Dermis blood vessel endothelial cell (primary cell): ENCODE measurements at regions not wholly inside any gene's neighbourhood (a gene's known extent, or its start where the extent isn't known, plus 50 kb on each side); places are given as distances from the start of the nearest gene placed in this dataset.
"Not testable (repeated sequence)": the region's sequence is repeated elsewhere in the genome, so short reads cannot be mapped to it uniquely, and the experiment has no call there.

ENCODE experiments used
- DNase-seq: peaks from one replicate; pipeline ENCODE4 v3.0.0; 2010

DNA sequence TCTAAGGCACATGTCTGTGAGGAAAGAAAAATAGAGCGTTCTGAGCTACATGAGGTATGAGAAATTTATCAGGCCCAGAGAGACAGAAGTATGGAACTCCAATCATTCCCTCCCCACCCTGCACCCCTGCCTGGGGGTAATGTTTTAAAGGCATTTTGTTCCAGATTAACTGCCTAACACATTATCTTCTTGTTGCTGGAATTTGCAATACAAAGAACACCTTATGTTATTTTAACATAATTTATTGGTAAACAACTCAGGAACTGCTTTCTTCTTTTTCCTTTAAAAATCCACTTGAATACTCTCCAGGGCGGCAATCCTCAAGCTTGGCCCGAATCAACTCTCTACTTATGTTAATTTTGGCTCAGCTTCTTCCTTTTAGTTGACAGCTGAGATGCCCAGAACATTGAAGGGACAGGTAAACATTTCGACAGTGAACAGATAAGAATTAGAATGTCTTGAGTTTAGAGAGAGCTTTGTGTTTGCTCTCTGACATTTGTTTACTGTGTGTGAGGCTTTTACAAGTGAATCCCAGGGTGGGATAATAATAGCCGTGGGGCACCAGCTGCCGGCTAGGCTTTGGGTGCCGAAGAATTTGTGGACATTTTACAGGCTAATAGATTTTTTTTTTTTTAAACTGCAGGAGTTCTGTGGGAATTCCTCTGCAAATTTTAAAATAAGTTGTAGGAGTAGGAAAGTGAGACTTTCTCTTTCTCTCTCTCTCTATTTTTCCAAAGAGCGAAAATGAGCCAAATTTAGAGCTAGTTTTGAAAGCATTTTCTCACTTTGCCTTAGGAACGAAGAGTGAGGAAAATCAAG, 96.4 kb upstream of the TAF11L2 start:
- DNase-seq = no peak

DNA sequence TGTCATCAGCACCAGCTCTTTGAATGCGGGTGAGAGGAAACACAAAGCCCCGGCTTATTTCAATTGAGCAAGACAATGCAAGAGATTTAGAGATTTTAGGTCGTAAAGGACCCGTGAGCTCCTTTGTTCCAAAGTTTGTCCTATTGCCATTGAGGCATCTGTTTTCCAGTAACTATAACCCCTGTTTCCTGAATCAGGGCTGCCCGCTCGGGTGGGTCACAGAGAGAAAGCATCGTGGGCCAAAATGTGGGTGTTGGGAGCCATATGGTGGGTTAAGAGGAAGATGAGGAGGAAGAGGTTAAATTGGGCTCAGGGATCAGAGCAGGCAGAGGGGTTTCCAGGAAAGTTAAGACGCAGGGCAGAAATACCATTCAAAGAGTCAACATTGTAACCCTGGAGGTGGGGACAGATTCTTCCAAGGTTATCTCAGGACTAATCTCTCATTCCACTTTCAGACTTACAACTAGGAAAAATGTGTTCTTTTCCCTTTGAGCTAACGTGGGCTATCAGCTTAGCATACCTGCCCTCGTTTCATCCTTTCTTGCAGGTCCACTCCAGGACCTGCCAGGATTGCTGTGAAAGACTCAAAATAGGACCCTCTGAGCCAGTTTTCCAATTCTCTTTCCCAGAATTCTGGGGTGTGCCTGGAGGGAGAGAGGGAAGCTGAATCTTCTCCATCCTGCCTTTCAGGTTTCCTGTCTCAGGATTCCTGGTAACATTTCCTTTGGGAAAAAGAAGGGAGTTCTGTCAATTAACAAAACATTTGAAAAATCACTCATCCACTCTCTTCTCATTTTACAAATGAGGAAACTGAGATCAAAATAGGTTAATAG, 95.5 kb upstream of the TAF11L2 start:
- DNase-seq = no peak

DNA sequence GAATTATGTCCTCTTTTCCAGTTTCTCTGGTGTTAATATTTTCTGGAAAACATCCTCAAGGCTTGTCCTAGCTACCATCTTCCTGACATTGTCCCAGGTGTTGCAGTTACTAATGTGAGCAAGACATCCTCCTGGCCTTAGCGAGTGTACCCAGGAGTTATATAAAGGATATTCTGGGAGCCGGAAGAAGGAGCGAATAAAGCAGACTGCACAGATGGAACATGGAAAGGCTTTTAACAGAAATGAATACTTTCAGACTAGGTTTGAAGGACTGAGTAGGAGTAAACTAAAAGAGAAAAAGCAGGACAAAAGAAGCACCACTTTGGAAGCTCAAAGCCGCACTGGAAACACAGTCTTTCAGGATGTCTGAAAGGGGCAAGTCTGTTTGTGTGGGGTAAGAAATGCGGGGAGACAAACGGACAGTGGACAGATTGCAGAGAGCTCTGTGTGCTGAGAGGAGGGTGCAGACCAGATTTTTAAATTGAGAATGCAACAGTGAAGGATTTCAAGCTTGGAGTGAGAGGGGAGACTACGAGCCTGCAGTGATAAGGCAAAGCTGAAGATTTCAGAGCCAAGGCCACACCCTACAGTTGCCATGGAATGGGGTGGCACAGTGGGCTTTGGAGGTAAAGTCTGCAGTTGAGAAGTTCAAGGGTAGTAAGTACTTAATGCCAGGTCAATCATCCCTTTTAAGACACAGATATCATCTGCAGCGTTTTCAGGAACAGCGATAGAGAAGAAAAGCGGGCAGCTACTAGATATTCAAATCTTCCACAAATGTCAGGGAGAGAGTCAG, 94.1 kb upstream of the TAF11L2 start:
- no peak for DNase-seq

DNA sequence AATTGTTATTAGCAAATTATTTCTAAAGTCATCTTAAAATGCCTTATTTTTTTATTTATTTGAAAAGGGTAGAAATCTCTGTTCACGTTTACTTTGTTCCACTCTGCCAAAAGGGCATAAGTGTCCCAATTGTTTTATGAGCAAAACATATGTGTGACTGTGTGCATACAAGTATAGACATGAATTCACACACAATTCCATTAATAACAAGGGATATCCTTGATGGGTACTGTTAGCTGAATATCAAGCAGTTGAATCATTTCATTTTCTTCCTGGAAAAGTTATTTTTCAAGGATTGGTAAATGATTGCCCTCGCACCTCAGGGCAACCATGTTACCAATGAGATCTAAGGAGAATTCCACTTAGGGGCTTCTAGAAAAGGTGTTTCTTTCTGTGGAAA, 92.1 kb upstream of the TAF11L2 start:
- no peak for DNase-seq

DNA sequence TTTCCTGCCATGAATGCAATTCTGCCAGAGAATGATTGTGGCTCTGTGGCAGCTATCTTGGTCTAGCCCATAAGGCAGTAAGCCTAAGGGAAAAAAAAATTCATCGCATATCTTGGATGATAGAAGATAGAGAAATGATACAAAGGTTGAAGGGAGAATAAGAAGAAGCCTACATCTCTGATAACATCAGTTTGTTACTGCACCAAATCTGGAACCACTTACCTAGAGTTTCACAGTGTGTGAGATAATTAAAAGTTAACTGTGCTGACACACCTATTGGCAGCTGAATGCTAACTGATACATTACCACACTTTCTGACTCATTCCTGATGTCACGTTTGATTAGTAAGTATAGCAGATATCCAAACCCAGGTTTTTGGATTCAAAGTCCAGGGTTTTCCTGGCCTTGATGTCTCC, 91.6 kb upstream of the TAF11L2 start:
- no peak for DNase-seq

DNA sequence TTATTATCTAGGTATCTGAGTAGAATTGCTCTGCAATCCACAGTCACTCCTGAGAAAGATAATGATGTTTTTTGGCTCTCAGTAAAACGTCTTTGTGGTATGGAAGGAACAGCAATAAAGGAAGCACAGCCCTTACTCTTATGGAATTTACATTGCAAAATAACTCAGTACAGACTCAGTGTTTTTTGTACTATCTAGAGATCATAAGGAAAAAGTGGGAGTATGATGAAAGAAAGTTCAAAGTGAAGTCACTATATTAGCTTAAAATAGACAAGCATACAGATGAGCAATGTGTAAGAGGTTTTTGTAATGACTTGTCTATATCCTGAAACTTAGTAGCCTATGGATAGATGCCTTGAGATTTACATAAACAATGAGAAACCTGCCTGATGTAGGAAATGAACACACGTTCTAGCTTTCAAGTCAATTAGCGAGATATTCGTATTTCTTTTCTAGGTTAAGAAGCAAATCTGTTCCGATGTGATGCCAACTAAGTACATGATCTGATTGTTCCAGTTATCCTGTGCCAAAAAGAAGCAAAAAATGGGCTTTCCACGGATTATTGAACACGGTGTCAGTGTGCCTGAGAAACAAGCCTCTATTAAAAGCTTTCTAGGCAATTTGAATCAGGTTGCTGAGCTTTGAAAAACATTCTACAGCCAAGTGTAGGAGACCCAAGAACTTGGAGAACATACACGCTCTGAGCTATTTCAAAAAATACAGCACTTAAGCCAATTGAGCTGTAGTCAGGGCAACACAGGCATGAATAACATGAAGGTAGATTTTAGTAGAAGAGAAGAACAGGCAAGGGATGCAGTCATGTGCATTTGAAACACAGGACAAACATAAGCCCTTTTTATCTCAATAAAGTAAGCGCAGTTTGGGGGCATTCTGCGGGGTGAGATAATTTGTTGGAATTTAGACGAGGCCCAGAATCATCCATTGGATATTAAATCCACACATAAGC, 86.3 kb upstream of the TAF11L2 start:
- DNase-seq = no peak

DNA sequence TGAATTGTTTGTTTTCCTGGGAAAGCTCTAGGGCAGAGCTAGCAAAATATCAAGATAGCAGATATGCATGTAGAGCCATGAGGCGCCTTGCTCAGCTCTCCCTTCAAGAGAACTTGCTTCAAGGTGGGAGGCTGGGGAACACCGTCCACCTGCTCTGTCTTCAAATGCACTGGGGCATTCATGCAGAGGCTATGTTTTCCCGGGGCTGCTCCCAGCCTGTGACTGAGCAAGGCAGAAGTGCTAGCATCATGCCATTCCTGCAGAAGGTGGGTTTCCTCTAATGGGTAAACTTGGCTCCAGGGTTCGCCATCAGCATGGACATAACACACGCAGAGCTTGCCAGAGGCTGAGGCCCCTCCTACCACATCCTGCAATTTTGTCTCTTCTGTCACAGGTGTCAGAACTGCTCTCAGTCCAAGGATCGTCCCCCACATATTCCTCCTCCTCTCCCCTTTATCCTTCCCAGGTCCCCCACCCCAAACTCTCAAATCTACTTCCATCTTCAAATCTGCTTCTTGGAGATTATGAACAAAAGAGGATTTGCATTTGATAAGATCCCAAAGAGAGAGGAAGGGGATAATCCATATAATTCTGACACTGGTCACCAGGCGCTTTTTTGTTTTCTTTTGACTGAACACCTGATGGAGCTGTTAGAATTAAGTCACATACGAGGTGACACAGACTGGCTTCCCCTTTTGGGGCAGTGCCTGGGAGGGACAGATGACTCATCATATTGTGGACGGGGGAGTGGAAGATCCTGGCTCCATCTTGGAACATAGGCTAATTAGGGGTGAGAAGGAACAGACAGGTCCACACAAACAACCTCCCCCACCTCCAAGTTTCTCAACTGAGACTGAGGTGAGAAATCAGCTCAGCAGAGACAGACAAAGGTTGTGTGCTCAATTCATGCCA, 85.0 kb upstream of the TAF11L2 start:
- DNase-seq = no peak

DNA sequence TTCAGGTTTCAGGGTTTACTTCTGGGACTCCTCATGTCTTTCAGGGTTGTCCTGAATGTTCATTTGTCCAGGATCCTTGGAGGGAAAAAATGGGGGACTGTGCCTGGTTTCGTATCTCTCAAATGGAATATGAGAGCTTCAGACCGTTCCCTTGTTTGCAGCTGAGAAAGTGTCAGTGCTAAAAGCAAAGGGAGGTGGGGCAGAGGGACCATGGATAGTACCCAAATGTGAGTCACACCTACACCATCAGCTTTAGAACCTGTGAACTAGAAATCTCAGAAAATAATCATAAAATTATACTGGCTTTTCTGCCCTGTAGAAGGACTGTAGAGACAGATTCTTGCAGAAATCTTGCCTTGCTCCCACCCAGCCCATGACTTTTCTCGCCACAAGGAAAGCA, 84.3 kb upstream of the TAF11L2 start:
- no peak for DNase-seq

DNA sequence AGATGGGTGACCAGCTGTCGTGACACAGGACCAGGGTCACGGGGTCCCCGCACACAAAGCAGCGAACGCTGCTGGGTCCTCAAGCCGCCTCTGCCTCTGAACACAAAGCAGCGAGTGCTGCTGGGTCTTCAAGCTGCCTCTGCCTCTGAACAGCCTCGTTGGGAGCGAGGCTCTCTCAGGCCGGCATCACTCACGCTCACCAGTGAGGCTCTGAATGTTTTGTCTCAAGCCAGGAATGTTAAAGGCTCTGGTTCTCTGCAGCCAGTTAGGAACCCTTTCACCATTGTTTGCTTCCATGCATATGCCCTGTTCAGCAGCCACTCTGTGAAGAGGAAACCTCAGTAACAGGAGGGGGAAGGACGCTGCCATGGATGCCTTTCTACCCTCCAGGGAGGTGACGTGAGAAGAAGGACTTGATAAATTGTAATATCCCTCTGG, 82.7 kb upstream of the TAF11L2 start:
- no peak for DNase-seq

DNA sequence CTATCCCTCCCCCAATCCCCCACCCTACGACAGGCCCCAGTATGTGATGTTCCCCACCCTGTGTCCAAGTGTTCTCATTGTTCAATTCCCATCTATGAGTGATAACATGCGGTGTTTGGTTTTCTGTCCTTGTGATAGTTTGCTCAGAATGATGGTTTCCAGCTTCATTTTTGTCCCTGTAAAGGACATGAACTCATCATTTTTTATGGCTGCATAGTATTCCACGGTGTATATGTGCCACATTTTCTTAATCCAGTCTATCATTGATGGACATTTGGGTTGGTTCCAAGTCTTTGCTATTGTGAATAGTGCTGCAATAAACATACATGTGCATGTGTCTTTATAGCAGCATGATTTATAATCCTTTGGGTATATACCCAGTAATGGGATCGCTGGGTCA, 81.7 kb upstream of the TAF11L2 start:
- DNase-seq = not testable (repeated sequence)

DNA sequence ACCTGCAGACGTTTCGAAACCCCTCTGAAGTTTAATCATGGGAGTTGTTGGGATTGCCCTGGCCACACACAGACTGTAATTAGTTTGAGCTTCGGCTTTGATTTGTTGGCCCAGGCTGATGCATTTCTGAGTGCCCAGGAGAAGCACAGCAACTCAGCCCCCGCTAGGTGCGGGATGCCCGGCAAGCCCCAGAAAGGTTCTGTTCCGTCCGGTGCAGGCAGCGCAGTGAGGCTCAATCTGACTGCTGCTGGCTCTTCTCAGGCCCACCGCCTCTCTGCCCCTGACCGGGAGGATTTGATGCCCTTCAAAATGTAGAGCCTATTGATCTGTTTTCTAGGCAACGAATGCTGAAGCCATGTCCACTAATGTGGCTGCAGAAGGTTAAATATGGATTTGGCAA, 73.4 kb upstream of the TAF11L2 start:
- no peak for DNase-seq

DNA sequence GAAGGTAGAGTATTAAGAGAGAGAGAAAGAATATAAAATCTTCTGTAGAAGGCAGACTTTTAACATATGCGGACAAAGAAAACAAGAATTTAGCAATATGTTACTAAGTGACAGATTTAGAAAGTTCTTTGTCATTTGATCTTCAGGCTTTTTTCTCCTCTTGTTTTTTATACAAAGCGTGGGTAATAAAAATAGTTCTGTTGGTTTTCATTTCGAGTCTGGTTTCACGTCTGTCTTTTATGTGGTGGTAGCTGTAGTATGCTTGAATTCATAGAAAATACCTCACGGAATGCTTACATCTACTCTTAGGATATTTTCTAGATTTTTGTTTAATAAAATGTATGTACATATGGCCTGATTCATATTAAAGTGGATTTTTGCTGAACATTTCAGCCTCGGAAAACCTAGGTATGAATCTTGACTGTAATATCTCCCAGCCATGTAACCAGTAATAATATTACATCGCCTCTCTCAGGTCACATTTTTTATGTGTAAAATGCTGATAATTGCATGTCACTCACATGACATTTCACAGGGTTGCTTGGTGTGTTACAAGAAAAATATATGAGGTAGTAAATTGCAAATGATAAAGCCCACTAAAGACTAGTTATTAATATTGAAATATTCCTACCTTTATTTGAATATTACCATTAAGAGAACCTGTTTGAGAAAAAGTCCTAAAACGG, 72.5 kb upstream of the TAF11L2 start:
- no peak for DNase-seq

DNA sequence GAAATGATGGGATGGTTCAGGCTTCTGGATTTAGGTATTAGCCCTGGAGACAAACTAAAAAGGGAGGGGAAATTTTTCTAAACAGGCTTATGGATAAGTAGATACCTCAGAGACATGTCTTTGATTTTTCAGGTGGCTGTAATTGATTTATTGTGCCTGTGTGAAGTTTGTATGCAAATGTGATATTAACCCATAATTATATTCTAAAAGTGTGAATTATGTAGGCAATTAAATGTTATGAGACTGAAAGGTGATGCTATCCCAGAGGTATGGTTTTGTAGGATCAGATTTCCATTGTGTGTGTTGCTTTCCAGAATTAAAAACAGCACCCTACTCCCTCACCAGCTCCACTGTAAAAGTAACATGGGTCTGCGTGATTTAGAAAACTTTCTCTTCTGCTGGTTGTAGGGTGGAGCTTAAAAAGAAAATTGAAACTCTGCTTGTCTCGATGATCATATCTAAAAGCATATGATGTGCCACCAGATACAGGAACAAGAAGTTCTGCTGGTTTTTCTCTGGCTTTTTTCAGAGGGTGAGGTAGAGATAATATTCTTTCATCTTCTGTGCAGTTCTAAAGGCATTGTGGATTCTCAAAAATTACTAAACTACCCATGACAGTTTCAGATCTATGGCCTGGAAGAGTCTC, 71.8 kb upstream of the TAF11L2 start:
- DNase-seq = no peak

DNA sequence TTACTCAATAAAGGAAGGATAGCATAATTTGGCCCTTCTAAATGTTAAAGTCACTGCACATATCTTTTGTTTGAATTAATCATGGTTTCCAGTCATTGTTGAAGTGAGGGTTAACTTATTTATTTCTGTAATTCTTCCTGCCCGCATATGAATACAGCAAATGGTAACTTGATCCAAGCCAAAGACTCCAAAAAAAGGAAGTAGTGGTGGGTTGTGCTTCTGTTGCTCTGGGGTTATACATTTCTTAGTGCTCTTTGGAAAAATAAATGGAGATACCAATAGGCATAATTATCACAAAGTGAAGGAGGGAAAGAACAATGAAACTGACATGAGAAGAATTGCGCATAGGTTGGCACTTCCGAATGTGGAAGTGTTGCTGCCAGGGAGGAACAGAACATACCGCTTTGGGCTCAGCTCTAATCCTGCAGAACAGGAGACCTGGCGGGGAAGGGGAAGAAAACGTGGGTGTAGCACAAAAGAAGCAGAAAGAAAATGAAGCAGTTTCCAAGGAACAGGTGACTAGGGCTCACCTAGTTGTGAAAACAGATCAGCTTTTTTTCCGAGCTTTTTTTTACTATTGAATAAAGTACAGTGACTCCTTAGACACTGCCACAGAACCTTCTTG, 69.7 kb upstream of the TAF11L2 start:
- DNase-seq = no peak

DNA sequence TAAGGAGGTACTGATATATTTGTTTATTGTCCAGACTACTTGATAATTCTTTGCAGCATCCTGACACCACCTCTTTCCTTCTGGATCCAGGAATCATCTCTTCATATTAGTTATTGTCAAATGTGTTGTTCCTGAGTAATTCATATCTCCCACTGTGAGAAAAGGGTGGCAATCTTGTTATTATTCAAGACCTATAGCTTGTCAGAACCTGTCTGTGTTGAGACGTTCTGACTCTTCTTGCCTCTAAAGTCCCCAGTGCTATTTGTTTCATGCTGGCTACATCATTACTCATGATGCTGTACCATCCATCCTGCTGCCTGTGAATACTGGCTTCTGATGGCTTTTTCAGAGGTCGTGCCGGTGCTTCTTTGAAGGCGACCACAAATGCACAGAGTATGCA, 68.7 kb upstream of the TAF11L2 start:
- DNase-seq = no peak

DNA sequence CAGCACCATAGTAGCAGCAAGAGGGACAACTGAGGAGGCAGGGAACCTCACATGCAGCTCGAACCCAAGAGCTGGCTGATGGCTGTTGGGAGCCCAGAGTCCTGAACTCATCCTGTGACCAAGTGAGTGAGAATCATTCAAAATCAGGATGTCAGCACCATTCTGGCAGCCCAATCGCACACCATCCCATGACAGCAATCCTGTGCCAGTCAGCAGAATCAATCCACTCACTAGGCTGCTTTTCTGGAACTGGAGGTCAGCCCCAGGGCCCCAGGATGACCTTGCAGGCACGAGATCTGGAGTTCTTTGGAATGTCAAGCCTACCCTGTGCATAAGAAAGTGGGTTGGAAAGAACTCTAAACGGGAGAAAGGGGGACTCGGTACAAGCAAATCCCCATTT, 67.8 kb upstream of the TAF11L2 start:
- DNase-seq = no peak

DNA sequence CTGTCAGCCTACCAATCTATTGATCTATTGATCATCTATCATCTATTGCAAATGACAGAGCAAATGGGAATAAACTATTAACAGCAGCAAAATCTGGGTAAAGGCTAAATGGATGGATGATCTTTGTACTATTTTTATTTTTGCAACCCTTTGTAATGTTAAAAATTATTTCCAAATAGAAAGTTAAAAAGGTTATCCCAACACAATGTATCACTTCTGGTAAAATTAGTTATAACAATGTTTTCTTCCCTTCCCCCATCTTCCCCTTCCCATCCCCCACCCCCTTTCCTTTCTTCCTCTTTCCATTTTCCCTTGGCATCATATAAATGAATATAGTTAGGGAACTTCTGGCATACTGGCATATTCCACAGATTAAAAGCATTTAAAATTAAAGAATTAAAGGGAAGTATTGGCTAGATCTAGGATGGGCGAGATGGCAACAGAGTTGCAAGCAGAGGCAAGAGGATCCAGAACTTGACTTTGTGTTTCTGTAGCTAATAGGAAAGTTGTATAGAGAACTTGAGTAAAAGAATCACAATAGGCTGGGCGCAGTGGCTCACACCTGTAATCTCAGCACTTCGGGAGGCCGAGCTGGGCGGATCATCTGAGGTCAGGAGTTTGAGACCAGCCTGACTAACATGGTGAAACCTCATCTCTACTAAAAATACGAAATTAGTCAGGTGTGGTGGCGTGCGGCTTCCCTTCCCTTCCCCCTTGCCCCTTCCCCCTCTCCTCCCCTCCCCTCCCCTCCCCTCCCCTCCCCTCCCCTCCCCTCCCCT, 66.6 kb upstream of the TAF11L2 start:
- DNase-seq = no peak

DNA sequence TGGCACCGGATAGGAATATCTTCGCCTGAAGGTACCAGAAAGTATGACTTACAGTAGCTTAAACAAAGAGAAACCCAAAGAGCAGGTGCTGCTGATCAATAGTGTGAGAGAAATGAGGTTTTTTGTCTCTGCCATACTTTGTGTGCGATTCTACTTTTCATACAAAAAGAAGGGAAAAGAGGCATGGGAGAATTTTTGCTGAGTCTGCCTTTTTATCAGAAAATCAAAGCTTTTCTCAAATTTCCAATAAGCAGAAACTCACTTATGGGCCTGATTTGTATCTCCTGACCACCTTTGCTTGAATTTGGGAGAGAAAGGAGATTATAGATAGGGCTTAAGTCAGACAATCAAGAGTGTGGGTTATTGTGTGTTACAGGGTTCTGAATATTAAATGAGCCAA, 65.5 kb upstream of the TAF11L2 start:
- no peak for DNase-seq
